ENCODE measurements at regions not wholly inside any gene's neighbourhood (a gene's known extent, or its start where the extent isn't known, plus 50 kb on each side); places are given as distances from the start of the nearest gene placed in this dataset.

DNA sequence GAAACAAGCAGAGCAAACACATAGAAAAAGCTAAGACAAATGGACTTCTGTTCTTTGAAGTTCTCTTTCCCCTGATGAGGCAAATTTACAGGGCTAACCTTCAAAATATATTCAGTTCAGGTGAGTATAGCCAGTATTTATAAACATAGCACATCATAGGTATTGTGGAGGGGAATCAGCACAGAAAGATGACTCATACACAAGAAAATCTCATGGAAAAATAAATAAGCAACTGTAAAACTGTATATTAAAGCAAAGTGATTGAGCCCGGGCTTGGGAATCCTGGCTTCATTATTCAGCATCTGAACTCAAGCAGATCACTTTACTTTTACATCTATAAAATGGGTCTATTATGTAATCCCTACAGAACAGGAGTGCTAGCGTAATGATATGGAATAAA lies 173.5 kb upstream of the PAPPA start:
- DNase-seq: no peak
- in situ Hi-C loops (cut with HindIII; ENCODE audit: low pct_ligation_motif_present, low pct_unique_long_range_greater_than_20kb, low sequenced_read_pairs): no loop called here

DNA sequence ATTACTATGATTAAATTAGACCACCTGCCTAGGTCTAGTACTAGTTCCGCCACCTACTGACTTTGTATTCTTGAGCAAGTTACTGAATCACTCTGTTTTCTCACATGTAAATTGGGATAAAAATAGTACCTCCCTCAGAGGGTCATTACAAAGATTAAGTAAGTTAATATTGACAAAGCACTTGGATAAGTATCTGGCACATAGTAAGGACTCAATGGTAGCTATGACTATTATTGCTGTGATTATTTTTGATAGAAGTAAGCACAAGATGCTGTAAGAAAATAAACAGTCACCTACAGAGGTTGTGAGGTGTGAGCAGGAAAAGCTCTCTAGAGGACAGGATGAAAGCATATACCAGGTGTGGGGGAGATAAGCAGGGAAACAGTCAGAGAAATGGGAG lies 173.1 kb upstream of the PAPPA start:
- in situ Hi-C loops (cut with HindIII; ENCODE audit: low pct_ligation_motif_present, low pct_unique_long_range_greater_than_20kb, low sequenced_read_pairs): no loop called here
- no peak for DNase-seq

DNA sequence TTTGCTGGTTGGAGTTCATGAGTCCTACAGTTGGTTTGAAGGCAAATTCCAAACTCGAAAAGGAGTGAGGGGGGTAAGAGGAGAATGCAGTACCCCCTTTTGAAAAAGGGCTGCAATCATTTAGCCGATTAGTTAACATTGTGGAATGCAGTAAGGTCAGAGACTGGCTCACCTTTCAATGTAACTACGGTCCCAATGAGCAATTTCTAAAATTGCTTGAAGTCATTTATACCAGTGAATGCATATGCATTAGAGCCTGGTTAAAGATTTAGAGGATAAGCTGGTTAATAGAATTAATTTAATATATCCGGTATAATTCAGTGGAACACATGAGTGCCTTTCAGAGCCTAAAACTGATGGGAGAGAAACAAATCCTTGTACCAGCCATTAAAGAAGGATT lies 172.6 kb upstream of the PAPPA start:
- no peak for DNase-seq

DNA sequence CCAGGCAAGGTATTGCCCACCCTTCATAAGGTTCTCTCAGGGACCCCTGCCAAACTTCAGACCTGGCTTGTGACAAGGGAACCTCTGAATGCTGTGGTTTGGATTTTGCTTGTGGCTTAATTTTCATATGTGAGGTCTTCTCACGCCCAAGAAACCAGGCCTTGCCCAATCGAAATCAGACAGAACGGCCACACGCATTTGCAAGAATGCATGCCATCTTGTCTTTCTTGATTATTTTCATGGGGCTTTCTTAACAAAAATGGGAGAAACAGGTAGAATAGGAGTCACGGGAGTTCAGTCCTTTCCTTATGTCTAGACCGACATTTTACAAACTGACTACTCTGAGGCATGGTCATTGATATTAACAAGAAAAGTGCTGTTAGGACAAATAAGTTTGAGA lies 170.2 kb upstream of the PAPPA start:
- in situ Hi-C loops (cut with HindIII; ENCODE audit: low pct_ligation_motif_present, low pct_unique_long_range_greater_than_20kb, low sequenced_read_pairs): no loop called here
- no peak for DNase-seq

More for the DNA sequence above, 172.6 kb upstream of the PAPPA start:
- in situ Hi-C loops (cut with HindIII; ENCODE audit: low pct_ligation_motif_present, low pct_unique_long_range_greater_than_20kb, low sequenced_read_pairs): no loop called here

DNA sequence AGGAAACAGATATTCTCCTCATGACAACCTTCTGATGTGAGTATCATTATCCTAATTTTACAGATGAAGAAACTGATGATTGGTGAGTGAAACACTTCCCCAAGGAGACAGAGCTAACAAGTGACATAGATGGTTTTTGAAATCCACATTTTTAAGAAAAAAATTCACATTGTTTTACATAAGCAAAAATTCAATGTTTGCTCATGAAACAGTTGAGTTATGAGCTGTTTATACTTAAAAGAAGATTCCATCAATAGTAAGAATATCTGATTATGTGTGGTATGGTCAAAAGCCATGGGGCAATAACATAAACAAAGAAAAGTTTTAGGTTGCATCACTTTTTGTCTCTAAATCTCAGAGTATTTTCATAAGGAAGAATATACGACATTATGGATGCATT lies 167.9 kb upstream of the PAPPA start:
- in situ Hi-C loops (cut with HindIII; ENCODE audit: low pct_ligation_motif_present, low pct_unique_long_range_greater_than_20kb, low sequenced_read_pairs): no loop called here
- DNase-seq: no peak

DNA sequence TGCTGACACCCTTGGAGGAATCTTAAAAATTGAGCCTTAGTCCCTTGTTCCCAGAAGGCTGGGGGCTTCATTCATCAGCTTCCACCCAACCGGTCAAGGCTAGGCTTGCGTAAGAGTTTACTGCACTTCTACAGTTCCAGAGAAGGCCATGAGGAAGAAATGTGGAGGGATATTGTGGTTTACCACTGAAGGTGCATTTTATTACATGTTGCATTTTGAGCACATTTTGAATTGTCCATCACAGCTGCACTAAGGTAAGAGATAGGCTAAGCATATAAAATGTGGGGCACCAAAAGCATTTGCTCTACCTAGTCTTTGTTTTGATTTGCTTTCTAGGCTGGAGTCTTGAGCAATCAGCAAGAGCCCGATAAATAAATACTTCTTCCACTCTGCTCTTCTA lies 167.1 kb upstream of the PAPPA start:
- DNase-seq: no peak

DNA sequence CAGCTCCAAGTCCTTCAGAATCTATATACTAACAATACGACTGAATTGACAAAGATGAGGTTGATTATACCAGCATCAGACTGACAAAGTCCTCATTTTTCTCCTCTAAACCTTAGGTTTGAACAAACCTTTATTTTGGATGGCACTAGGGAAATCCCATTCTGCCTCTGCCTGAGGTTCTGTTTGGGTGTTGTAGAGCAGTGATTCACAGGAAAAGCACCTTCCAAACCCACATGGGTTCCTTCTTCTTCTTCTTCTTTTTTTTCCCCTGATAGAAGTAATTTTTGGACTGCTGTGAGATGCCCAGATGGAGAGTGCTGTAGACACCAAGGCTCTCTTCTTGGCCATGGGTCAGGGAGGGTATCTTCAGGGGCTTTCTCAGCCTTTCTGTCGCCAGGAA lies 164.9 kb upstream of the PAPPA start:
- in situ Hi-C loops (cut with HindIII; ENCODE audit: low pct_ligation_motif_present, low pct_unique_long_range_greater_than_20kb, low sequenced_read_pairs): no loop called here
- DNase-seq: no peak

More for the DNA sequence above, 167.1 kb upstream of the PAPPA start:
- in situ Hi-C loops (cut with HindIII; ENCODE audit: low pct_ligation_motif_present, low pct_unique_long_range_greater_than_20kb, low sequenced_read_pairs): no loop called here

DNA sequence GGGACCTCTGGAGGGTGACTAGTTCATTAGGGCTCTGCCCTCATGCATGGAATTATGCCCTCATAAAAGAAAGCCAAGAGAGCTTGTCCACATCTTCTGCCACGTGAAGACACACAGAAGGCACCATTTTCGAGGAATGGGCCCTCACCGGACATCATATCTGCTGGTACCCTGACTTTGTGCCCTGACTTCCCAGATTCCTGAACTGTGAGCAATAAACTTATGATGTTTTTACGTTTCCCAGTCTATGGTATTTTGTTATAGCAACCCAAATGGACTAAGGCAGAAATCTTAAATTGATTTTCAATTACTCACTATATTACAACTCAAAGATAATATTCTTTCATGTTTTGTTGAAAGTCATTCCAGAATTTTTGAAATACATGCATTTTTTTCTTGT lies 163.8 kb upstream of the PAPPA start:
- in situ Hi-C loops (cut with HindIII; ENCODE audit: low pct_ligation_motif_present, low pct_unique_long_range_greater_than_20kb, low sequenced_read_pairs): no loop called here
- no peak for DNase-seq

DNA sequence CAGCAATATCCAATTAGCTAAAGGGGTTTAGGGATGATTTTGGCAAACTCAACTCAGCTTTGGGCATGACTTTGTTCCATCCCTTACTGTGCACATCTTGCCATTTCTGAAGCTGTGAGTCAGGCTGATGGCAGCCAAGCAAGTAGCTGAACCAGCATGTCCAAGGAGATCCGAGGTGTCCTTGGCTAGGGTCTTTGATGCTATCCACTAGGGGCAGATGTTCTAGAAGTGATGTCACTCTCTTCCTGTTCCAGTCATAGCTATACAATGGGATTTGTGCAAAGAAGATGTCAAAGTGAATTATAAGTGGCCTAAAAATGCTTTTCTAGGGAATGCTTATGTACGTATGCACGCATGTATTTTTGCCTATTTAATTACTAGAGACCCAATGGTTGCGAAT lies 160.8 kb upstream of the PAPPA start:
- in situ Hi-C loops (cut with HindIII; ENCODE audit: low pct_ligation_motif_present, low pct_unique_long_range_greater_than_20kb, low sequenced_read_pairs): no loop called here
- no peak for DNase-seq

DNA sequence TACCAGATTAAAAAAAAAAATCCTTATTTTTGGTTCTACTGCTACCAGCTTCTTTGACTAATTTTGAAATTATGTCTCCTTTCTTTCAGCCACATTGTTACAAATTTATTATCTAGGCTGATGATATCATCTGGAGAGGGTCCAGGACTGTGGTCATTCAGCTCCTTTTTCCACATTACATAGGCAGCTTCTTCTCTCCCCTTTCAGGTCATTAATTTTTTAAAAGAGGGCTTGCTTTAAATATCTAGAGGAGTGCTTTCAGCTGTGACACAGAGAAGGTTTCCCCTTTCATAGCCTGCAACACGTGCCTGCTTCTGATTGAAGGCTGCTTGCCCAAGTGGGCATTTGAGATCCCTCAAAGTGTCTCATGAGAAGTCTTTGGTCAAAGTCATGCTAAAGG lies 155.7 kb upstream of the PAPPA start:
- in situ Hi-C loops (cut with HindIII; ENCODE audit: low pct_ligation_motif_present, low pct_unique_long_range_greater_than_20kb, low sequenced_read_pairs): no loop called here
- DNase-seq: no peak

DNA sequence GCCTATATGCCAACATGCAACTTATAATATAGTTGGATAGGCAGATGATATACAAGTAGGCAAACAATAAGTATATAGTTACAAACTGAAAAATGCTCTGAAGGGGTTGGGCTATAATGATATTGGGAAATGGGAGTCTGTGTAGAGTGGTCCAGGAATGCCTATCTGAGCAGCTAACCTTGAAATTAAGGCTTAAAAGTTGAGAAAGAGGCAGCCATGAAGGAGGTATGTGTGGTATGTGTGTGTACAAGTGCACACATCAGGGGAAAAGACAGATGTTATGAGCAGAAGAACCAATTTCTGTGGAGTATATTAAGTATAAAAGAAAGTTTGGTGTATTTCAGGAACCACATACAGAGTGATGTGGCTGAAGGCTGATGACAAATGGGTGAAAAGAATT lies 154.9 kb upstream of the PAPPA start:
- DNase-seq: no peak
- in situ Hi-C loops (cut with HindIII; ENCODE audit: low pct_ligation_motif_present, low pct_unique_long_range_greater_than_20kb, low sequenced_read_pairs): no loop called here

DNA sequence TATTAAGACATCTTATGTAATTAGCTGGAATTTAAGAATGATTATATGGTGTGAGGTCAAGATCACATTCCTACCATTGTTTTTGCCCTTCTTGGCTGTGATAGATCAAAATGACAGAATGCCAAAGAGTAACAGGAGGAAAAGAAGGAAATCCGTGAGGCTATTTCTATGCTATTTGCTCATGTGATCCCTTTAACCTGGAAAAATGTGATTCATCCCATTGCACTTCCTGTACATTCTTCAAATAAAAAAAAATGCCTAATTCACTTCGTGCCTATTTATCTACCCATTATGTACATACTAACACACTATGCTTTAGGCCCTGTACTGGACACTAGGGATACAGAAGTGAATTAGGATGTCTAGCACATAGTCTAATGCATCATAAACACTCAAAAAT lies 154.1 kb upstream of the PAPPA start:
- in situ Hi-C loops (cut with HindIII; ENCODE audit: low pct_ligation_motif_present, low pct_unique_long_range_greater_than_20kb, low sequenced_read_pairs): no loop called here
- DNase-seq: no peak

DNA sequence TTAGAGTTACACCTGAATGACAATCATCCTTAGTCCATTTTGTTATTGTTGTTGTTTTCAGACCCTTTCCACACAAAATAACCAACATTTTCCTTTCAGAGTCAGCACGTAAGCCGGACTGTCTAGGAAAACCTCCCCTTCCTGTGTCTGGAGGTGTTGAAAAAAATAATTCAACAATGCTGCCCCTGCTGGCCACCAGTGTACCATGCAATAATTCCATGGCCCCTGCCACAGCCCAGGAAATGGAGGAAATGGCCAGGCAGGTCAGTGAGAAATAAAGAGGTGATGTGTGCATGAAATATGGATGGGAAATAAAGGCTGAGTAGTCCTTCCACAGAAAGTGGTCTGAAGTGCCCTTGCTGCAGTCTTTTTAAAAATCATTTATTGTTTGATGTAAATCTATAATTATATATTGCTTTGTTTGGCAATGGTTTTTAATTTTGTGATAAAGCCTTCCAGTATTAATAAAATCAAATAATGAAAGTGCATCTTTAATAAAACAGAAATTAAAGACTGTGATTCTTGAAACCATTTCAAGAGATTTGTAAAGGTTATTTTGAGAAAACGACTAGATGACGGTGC lies 152.8 kb upstream of the PAPPA start:
- in situ Hi-C loops (cut with HindIII; ENCODE audit: low pct_ligation_motif_present, low pct_unique_long_range_greater_than_20kb, low sequenced_read_pairs): no loop called here
- DNase-seq: peak; percentile 44

DNA sequence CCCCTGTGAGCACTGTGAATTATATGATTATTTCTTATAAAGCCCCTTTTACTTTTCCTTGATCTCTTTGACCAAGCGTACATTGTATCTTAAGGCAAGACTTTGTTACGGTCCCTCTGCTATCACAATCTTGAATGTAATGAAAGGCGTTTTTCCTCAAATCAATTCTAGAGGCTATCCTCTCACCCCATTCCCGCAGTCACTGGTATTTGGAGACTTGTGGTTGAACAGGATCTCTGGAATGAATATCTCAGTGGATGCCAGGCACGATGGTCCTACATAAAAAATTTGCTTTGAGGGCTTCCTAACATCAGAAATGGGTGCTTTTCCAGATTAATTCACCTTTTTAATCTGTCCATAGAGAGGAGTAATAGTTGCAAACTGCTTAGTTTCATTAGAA lies 151.4 kb upstream of the PAPPA start:
- no peak for DNase-seq
- in situ Hi-C loops (cut with HindIII; ENCODE audit: low pct_ligation_motif_present, low pct_unique_long_range_greater_than_20kb, low sequenced_read_pairs): no loop called here

DNA sequence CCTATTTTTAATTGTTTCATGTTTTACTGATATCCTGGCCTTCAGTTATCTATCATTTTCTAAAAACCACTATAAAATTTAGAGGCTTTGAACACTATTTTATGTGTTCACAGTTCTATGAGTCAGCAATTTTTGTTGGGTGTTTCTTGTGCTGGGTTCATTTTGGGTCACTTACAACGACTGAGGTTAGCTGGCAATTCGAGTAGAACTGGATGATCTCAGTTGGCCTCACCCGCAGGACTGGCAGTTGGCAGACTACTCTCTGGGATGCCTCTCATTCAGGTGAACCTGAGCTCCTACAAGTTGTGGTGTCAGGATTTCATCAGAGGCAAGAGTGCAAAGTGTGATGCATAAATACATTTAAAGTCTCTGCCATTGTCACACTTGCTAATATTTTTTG lies 151.0 kb upstream of the PAPPA start:
- in situ Hi-C loops (cut with HindIII; ENCODE audit: low pct_ligation_motif_present, low pct_unique_long_range_greater_than_20kb, low sequenced_read_pairs): no loop called here
- DNase-seq: no peak

DNA sequence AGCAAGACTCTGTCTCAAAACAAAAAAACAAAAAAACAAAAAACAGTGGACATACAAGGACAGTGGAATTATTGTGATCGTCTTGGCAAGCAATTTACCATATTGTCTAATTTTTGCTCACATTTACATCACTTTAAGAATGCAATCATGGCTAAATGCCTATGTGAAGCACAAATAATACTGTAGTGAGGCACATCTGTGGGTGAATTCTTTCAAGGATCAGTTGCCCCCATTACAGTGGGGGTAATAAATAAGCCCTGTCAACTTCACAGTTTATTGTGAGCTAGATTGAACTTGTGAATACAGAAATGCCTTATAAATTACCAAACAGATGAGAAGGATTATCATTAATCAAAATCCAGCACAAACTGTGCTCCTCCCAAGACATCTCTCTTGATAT lies 150.2 kb upstream of the PAPPA start:
- DNase-seq: no peak
- in situ Hi-C loops (cut with HindIII; ENCODE audit: low pct_ligation_motif_present, low pct_unique_long_range_greater_than_20kb, low sequenced_read_pairs): no loop called here

DNA sequence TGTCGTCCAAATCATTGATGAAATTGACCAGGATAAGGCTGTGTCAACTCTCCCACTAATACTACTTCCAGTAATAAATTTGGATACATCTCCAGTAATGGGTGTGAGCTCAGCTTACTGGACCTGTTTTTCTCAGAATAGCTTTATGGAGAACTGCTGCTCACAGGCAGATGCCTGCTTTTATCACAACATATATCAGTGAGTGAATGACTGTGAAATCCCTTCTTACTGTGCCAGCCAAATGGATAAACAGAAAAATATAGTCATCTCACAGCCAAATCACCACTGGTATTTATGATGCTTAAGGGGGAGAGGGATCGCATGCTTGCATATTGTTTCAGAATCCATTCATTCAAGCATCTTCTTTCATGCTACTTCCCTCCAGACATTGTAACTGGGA lies 148.4 kb upstream of the PAPPA start:
- DNase-seq: no peak
- in situ Hi-C loops (cut with HindIII; ENCODE audit: low pct_ligation_motif_present, low pct_unique_long_range_greater_than_20kb, low sequenced_read_pairs): no loop called here

DNA sequence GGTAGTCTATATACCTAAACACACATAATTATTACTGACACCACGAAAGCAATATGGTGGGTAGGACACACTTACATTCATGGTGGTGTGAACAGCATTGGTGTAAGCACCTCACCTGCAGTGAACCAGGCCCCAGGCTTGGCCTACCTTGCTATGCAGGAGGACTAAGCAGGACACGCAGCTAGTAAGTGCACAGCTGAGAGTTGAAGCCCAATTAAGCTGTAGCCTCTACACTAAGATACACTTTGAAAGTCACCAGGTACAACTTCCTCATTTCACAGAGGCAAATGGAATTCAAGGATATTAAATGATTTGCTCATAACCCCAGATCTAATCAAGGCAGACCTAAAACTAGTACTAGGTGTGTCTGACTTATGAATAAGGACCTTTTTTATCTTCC lies 145.8 kb upstream of the PAPPA start:
- no peak for DNase-seq
- in situ Hi-C loops (cut with HindIII; ENCODE audit: low pct_ligation_motif_present, low pct_unique_long_range_greater_than_20kb, low sequenced_read_pairs): no loop called here

DNA sequence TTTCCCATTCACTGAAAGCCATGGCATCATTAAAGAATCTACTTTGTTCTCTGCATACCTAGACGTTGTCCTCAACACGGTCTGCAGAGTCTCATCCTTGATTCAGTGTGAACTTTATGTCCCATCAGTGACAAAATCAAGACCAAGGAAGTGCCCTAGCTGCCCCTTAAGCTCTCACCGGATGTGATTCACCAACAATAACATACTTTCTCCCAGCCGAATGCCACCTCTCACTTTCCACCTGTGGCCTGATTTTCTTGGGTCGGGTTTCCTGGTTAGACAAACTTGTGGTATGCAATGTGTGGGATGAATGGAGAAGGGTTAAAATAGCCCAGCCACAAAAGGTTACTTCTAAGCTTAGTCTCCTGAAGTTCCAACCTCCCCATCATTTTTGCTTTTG lies 145.3 kb upstream of the PAPPA start:
- DNase-seq: peak; percentile 4
- in situ Hi-C loops (cut with HindIII; ENCODE audit: low pct_ligation_motif_present, low pct_unique_long_range_greater_than_20kb, low sequenced_read_pairs): no loop called here

DNA sequence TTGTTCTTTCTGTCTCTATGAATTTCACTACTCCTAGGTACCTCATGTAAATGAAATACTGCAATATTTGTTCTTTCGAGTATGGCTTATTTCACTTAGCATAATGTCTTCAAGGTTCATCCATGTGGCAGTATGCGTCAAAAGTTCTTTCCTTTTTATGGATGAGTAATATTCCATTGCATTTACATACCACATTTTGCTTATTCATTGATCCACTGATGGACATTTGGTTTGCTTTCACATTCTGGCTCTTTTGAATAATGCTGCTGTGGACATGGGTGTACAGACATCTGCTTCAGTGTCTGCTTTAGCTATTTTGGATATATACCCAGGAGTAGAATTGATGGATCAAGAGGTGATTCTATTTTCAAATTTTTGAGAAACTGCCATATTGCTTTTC lies 144.2 kb upstream of the PAPPA start:
- DNase-seq: no peak
- in situ Hi-C loops (cut with HindIII; ENCODE audit: low pct_ligation_motif_present, low pct_unique_long_range_greater_than_20kb, low sequenced_read_pairs): no loop called here

DNA sequence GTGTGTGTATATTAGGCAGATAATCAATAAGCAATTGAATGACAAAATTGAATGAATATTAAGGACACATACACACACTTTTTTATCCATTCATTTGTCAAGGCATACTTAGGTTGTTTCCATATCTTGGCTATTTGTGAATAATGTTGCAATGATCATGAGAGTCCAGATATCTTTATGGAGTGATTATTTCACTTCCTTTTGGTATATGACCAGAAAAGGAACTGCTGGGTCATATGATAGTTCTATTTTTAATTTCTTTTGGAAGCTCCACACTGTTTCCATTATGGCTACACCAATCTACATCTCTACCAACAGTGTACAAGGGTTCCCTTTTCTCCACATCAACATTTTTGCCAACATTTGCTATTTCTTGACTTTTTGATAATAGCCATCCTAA lies 137.7 kb upstream of the PAPPA start:
- in situ Hi-C loops (cut with HindIII; ENCODE audit: low pct_ligation_motif_present, low pct_unique_long_range_greater_than_20kb, low sequenced_read_pairs): no loop called here

More for the DNA sequence above, 137.7 kb upstream of the PAPPA start:
- DNase-seq: no peak
